Fibroblast of lung (primary cell): ENCODE measurements at regions not wholly inside any gene's neighbourhood (a gene's known extent, or its start where the extent isn't known, plus 50 kb on each side); places are given as distances from the start of the nearest gene placed in this dataset.
A peak's percentile ranks its signal among the peaks of the same experiment; 100 is the strongest.

Source experiments
- DNase-seq, 2 donors: peaks; one replicate each; pipeline versions ENCODE4 v3.0.0 to v3.0.0-alpha.2; 2010; ENCODE audit warnings: low read depth in 2 of 2
- H2AFZ ChIP-seq: 2 replicates; pipeline ENCODE4 v1.5.1; 2012; ENCODE audit warnings: low read length, control low read depth, inconsistent platforms
- H3K27ac ChIP-seq: 2 replicates; pipeline ENCODE4 v1.5.1; 2011; ENCODE audit warnings: low read length, control low read depth; ENCODE audit not compliant: insufficient read depth
- H3K27me3 ChIP-seq: 2 replicates; pipeline ENCODE4 v1.5.1; 2011; ENCODE audit warnings: mild to moderate bottlenecking, low read length; ENCODE audit not compliant: control insufficient read depth, insufficient read depth
- H3K36me3 ChIP-seq: 2 replicates; pipeline ENCODE4 v1.5.1; 2011; ENCODE audit warnings: low read length; ENCODE audit not compliant: control insufficient read depth, insufficient read depth
- H3K4me1 ChIP-seq: 2 replicates; pipeline ENCODE4 v1.5.1; 2011; ENCODE audit warnings: low read length; ENCODE audit not compliant: control insufficient read depth, insufficient read depth; ENCODE audit errors: extremely low read depth
- H3K4me2 ChIP-seq: 2 replicates; pipeline ENCODE4 v1.5.1; 2011; ENCODE audit warnings: low read length, control low read depth; ENCODE audit not compliant: insufficient read depth; ENCODE audit errors: extremely low read depth
- H3K4me3 ChIP-seq, 4 experiments: fragments of 200-600 bp in 1 of 4; sonication (generic) in 1 of 4; replicated peaks in 1 of 4; 2 replicates each; pipeline ENCODE4 v1.5.1; 2011 to 2016; ENCODE audit warnings: low read length in 4 of 4, low read depth in 3 of 4, mild to moderate bottlenecking in 3 of 4, control low read depth in 2 of 4, inconsistent platforms in 1 of 4, mixed read lengths in 1 of 4; ENCODE audit not compliant: insufficient read depth in 1 of 4; ENCODE audit errors: control extremely low read depth in 1 of 4
- H3K79me2 ChIP-seq: 2 replicates; pipeline ENCODE4 v1.5.1; 2012; ENCODE audit warnings: mild to moderate bottlenecking, low read length, inconsistent platforms; ENCODE audit not compliant: control insufficient read depth, insufficient read depth
- H3K9ac ChIP-seq: 2 replicates; pipeline ENCODE4 v1.5.1; 2011; ENCODE audit warnings: mild to moderate bottlenecking, low read length, control low read depth; ENCODE audit not compliant: insufficient read depth
- H3K9me3 ChIP-seq: 2 replicates; pipeline ENCODE4 v1.5.1; 2012; ENCODE audit warnings: low read depth, low read length; ENCODE audit not compliant: control insufficient read depth, insufficient read depth
- H4K20me1 ChIP-seq: 2 replicates; pipeline ENCODE4 v1.5.1; 2011; ENCODE audit warnings: low read length; ENCODE audit not compliant: control insufficient read depth, insufficient read depth; ENCODE audit errors: extremely low read depth
- CTCF ChIP-seq, 2 donors: IDR thresholded peaks in 1 of 2; conservative IDR thresholded peaks in 1 of 2; 1 replicate in 1 of 2; 2 replicates in 1 of 2; pipeline ENCODE4 v1.5.1; 2011 to 2012; ENCODE audit warnings: low read length in 2 of 2, control low read depth in 1 of 2, inconsistent platforms in 1 of 2, low read depth in 1 of 2, mild to moderate bottlenecking in 1 of 2
- EZH2 ChIP-seq: IDR thresholded peaks from 2 replicates; pipeline ENCODE4 v1.5.1; 2012; ENCODE audit warnings: low read length, control low read depth, mild to moderate bottlenecking; ENCODE audit errors: missing control alignments

- Histone ChIP-seq H2AFZ (no peak overlapping the region), H3K4me1 (no peaks in the 10 kb centered on the region), H3K4me3 (no peak overlapping the region), H3K27ac (no peak overlapping the region), H3K9ac (no peak overlapping the region), H3K36me3 (no peaks in the 10 kb centered on the region), H3K79me2 (no peaks in the 10 kb centered on the region), H3K9me3 (no peaks in the 10 kb centered on the region), H3K27me3 (no peaks in the 10 kb centered on the region), H3K4me2 (no peak overlapping the region), H4K20me1 (no peaks in the 10 kb centered on the region)
- peak; percentile 85 to 95 for DNase-seq
- no peak for TF ChIP-seq EZH2
- no peak for TF ChIP-seq CTCF (conservative IDR thresholded peaks at IDR 0.05 in 1 of 2, IDR thresholded peaks at IDR 0.05 in 1 of 2; ENCODE audit: low read depth in 1 of 2, low read length in 2 of 2)
Measured at GRCh38 chr19:32018014-32018413, 327.4 kb upstream of the ZNF507 start.

- Histone ChIP-seq H3K9me3 (no peaks in the 10 kb centered on the region), H3K4me3 (no peak overlapping the region), H3K36me3 (no peaks in the 10 kb centered on the region), H4K20me1 (no peaks in the 10 kb centered on the region), H3K27me3 (no peaks in the 10 kb centered on the region), H3K4me2 (no peak overlapping the region), H3K4me1 (no peaks in the 10 kb centered on the region), H3K27ac (no peak overlapping the region), H3K79me2 (no peaks in the 10 kb centered on the region), H3K9ac (no peak overlapping the region), H2AFZ (no peak overlapping the region)
- no peak for TF ChIP-seq CTCF (conservative IDR thresholded peaks at IDR 0.05 in 1 of 2, IDR thresholded peaks at IDR 0.05 in 1 of 2; ENCODE audit: low read depth in 1 of 2, low read length in 2 of 2)
- no peak for TF ChIP-seq EZH2
- DNase-seq, result no peak
Measured at GRCh38 chr19:32020538-32020937, 324.9 kb upstream of the ZNF507 start.

GRCh38 chr19:32022044-32022640, 323.3 kb upstream of the ZNF507 start:
- no peak overlapping the region for H3K4me3 ChIP-seq
- TF ChIP-seq EZH2 (no peak), CTCF (conservative IDR thresholded peaks at IDR 0.05 in 1 of 2, IDR thresholded peaks at IDR 0.05 in 1 of 2; ENCODE audit: low read depth in 1 of 2, low read length in 2 of 2) (no peak)
- H4K20me1 ChIP-seq, result no peaks in the 10 kb centered on the region
- H3K36me3 ChIP-seq, result no peaks in the 10 kb centered on the region
- no peaks in the 10 kb centered on the region for H3K27me3 ChIP-seq
- DNase-seq, result peak in 1 of 2 donors; percentile 20
- no peak overlapping the region for H3K27ac ChIP-seq
- H2AFZ ChIP-seq, result no peak overlapping the region
- no peaks in the 10 kb centered on the region for H3K9me3 ChIP-seq
- no peaks in the 10 kb centered on the region for H3K4me1 ChIP-seq
- no peak overlapping the region for H3K9ac ChIP-seq
- H3K79me2 ChIP-seq, result no peaks in the 10 kb centered on the region
- H3K4me2 ChIP-seq, result no peak overlapping the region
